GM21825 (cell line): ENCODE measurements at regions not wholly inside any gene's neighbourhood (a gene's known extent, or its start where the extent isn't known, plus 50 kb on each side); places are given as distances from the start of the nearest gene placed in this dataset.
"Not testable (repeated sequence)": the region's sequence is repeated elsewhere in the genome, so short reads cannot be mapped to it uniquely, and the experiment has no call there.

Experiments
- ATAC-seq: cut with Tn5 transposase; IDR thresholded peaks from one replicate; pipeline ENCODE4 v1.9.1; 2021; ENCODE audit warnings: mild to moderate bottlenecking, moderate library complexity; ENCODE audit not compliant: unreplicated experiment

GRCh38 chr3:176247191-176247590, 950.1 kb downstream of the TBL1XR1 start:
- ATAC-seq: no peak

GRCh38 chr3:176219970-176220369, 977.3 kb downstream of the TBL1XR1 start:
- no peak for ATAC-seq

GRCh38 chr3:176214758-176215157, 982.5 kb downstream of the TBL1XR1 start:
- no peak for ATAC-seq

GRCh38 chr3:176213314-176213713, 984.0 kb downstream of the TBL1XR1 start:
- ATAC-seq: not testable (repeated sequence)

- no peak for ATAC-seq
Observed at GRCh38 chr3:176208915-176209314, 988.4 kb downstream of the TBL1XR1 start.

- ATAC-seq: no peak
Observed at GRCh38 chr3:176208283-176208682, 989.0 kb downstream of the TBL1XR1 start.

- no peak for ATAC-seq
Observed at GRCh38 chr3:176206809-176207208, 990.5 kb downstream of the TBL1XR1 start.

GRCh38 chr3:176202652-176203051, 994.6 kb downstream of the TBL1XR1 start:
- ATAC-seq: no peak

- no peak for ATAC-seq
Observed at GRCh38 chr3:176193032-176193730, 1004.1 kb downstream of the TBL1XR1 start.

GRCh38 chr3:176190755-176191154, 1006.5 kb downstream of the TBL1XR1 start:
- ATAC-seq: no peak

- ATAC-seq: no peak
Observed at GRCh38 chr3:176183181-176183580, 1014.1 kb downstream of the TBL1XR1 start.

GRCh38 chr3:176174060-176174459, 1023.2 kb downstream of the TBL1XR1 start:
- no peak for ATAC-seq

- no peak for ATAC-seq
Observed at GRCh38 chr3:176172492-176172891, 1024.8 kb downstream of the TBL1XR1 start.

GRCh38 chr3:176167272-176167671, 1030.0 kb downstream of the TBL1XR1 start:
- no peak for ATAC-seq

GRCh38 chr3:176160997-176161396, 1036.3 kb downstream of the TBL1XR1 start:
- ATAC-seq: no peak

- ATAC-seq: no peak
Observed at GRCh38 chr3:176159796-176160195, 1037.5 kb downstream of the TBL1XR1 start.

GRCh38 chr3:176155012-176155411, 1042.3 kb downstream of the TBL1XR1 start:
- no peak for ATAC-seq

GRCh38 chr3:176149567-176149966, 1047.7 kb downstream of the TBL1XR1 start:
- ATAC-seq: no peak

- ATAC-seq: no peak
Observed at GRCh38 chr3:176147251-176147650, 1050.0 kb downstream of the TBL1XR1 start.

- no peak for ATAC-seq
Observed at GRCh38 chr3:176141837-176142236, 1055.4 kb downstream of the TBL1XR1 start.

GRCh38 chr3:176120507-176120906, 1076.8 kb downstream of the TBL1XR1 start:
- no peak for ATAC-seq

- ATAC-seq: no peak
Observed at GRCh38 chr3:176119826-176120225, 1077.5 kb downstream of the TBL1XR1 start.

- no peak for ATAC-seq
Observed at GRCh38 chr3:176106380-176106779, 1090.9 kb downstream of the TBL1XR1 start.
